ENCODE measurements at regions not wholly inside any gene's neighbourhood (a gene's known extent, or its start where the extent isn't known, plus 50 kb on each side); places are given as distances from the start of the nearest gene placed in this dataset.

DNA sequence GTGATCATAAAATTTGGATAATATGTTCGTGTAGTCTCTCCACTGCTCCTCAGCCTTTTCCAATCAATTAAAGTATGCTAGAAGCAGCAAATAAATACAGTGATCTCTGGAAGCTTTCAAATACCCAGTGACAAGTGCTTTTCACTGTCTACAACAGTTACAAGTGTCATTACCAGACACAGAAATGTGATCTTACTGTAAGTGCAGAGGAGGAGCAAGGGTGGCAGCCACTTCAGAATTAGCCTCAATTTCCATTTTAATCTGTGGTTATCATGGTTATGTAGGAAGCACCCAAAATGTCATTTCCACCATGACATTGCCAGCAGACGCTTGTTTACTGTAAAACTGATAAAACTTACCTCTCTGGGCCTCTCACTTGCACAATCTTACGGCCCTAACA lies 133.9 kb upstream of the ADAMTS3 start:
- TF ChIP-seq SPI1 (IDR thresholded peaks at IDR 0.05; ENCODE audit: borderline replicate concordance, low read depth) (no peak), POLR2AphosphoS5 (IDR thresholded peaks at IDR 0.05; ENCODE audit: low read depth) (no peak), GABPA (IDR thresholded peaks at IDR 0.05; ENCODE audit: low read depth) (no peak)
- TF ChIP-seq, protein P1, sequence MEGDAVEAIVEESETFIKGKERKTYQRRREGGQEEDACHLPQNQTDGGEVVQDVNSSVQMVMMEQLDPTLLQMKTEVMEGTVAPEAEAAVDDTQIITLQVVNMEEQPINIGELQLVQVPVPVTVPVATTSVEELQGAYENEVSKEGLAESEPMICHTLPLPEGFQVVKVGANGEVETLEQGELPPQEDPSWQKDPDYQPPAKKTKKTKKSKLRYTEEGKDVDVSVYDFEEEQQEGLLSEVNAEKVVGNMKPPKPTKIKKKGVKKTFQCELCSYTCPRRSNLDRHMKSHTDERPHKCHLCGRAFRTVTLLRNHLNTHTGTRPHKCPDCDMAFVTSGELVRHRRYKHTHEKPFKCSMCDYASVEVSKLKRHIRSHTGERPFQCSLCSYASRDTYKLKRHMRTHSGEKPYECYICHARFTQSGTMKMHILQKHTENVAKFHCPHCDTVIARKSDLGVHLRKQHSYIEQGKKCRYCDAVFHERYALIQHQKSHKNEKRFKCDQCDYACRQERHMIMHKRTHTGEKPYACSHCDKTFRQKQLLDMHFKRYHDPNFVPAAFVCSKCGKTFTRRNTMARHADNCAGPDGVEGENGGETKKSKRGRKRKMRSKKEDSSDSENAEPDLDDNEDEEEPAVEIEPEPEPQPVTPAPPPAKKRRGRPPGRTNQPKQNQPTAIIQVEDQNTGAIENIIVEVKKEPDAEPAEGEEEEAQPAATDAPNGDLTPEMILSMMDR (IDR thresholded peaks at IDR 0.05; ENCODE audit: insufficient read depth, low read length) = no peak
- TF ChIP-seq, protein P2, sequence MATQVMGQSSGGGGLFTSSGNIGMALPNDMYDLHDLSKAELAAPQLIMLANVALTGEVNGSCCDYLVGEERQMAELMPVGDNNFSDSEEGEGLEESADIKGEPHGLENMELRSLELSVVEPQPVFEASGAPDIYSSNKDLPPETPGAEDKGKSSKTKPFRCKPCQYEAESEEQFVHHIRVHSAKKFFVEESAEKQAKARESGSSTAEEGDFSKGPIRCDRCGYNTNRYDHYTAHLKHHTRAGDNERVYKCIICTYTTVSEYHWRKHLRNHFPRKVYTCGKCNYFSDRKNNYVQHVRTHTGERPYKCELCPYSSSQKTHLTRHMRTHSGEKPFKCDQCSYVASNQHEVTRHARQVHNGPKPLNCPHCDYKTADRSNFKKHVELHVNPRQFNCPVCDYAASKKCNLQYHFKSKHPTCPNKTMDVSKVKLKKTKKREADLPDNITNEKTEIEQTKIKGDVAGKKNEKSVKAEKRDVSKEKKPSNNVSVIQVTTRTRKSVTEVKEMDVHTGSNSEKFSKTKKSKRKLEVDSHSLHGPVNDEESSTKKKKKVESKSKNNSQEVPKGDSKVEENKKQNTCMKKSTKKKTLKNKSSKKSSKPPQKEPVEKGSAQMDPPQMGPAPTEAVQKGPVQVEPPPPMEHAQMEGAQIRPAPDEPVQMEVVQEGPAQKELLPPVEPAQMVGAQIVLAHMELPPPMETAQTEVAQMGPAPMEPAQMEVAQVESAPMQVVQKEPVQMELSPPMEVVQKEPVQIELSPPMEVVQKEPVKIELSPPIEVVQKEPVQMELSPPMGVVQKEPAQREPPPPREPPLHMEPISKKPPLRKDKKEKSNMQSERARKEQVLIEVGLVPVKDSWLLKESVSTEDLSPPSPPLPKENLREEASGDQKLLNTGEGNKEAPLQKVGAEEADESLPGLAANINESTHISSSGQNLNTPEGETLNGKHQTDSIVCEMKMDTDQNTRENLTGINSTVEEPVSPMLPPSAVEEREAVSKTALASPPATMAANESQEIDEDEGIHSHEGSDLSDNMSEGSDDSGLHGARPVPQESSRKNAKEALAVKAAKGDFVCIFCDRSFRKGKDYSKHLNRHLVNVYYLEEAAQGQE (IDR thresholded peaks at IDR 0.05; ENCODE audit: insufficient replicate concordance, low read depth) = no peak
